Left lung (tissue), 4 donors: ENCODE measurements at regions not wholly inside any gene's neighbourhood (a gene's known extent, or its start where the extent isn't known, plus 50 kb on each side); places are given as distances from the start of the nearest gene placed in this dataset.

ENCODE experiments used
- ATAC-seq: fragments of 200-7000 bp; cut with Tn5 transposase; one replicate; pipeline ENCODE4 v1.9.1; 2020; ENCODE audit warnings: moderate library complexity
- DNase-seq, 4 donors: peaks; one replicate each; pipeline ENCODE4 v3.0.0-alpha.2; 2013 to 2020
- H3K27ac ChIP-seq, 2 donors: fragments of 200-600 bp; sonication (generic) in 1 of 2; one replicate each; pipeline versions ENCODE4 v1.5.0 to v1.8.0; 2020 to 2021
- H3K27me3 ChIP-seq, 2 donors: fragments of 200-600 bp; sonication (generic) in 1 of 2; one replicate each; pipeline versions ENCODE4 v1.5.0 to v1.8.0; 2020 to 2021
- H3K36me3 ChIP-seq, 2 donors: fragments of 200-600 bp; sonication (generic) in 1 of 2; one replicate each; pipeline versions ENCODE4 v1.5.0 to v1.8.0; 2020 to 2021
- H3K4me1 ChIP-seq, 2 donors: fragments of 200-600 bp; one replicate each; pipeline ENCODE4 v1.8.0; 2021
- H3K4me3 ChIP-seq, 2 donors: fragments of 200-600 bp; sonication (generic) in 1 of 2; one replicate each; pipeline versions ENCODE4 v1.5.0 to v1.8.0; 2020 to 2021; ENCODE audit warnings: mild to moderate bottlenecking in 1 of 2
- H3K9me3 ChIP-seq, 2 donors: fragments of 200-600 bp; sonication (generic) in 1 of 2; one replicate each; pipeline versions ENCODE4 v1.5.0 to v1.8.0; 2020 to 2021
- intact Hi-C, 2 donors: fragments of 100-400 bp; cut with DNase I; formaldehyde crosslinking; loops; one replicate each; pipeline versions ENCODE4 v1.11.2 to v1.14.2; 2022
- TF ChIP-seq, protein P1 (sequence below), 2 donors: fragments of 200-600 bp; sonication (generic) in 1 of 2; IDR thresholded peaks; one replicate each; pipeline versions ENCODE4 v1.5.0 to v1.8.0; 2021; ENCODE audit warnings: antibody characterized with exemption in 2 of 2
- donor health status: DM: no; HTN: yes; CAD: no.
- donor health status: DM: no; HTN: no; CAD: no.

DNA sequence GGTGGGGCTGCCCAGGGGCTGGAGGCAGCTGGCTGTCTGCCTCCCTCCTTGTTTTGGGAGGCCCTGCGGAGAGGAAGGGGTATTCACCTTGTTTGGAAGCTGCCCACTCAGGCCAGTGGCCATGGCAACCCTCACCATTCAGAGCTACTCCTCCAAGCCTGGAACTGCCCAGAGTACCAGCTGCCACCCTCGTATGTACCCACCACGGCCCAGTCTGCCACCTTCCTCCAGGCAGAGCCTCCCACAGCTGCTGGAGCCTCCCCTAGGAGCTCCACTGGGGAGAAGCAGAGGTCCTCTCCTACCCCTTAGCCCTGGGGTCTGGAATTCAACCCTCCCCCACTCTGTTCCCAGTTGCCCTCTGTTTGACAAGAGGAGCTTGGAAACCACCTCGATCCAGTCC is 90.7 kb downstream of the AXIN2 start:
- Histone ChIP-seq H3K36me3 (no peaks in the 10 kb centered on the region), H3K27me3 (no peaks in the 10 kb centered on the region), H3K27ac (no peak overlapping the region), H3K4me1 (peaks cover 0 to 8% of the 10 kb centered on the region in 2 donors), H3K4me3 (no peak overlapping the region), H3K9me3 (no peaks in the 10 kb centered on the region)
- DNase-seq (no peak), ATAC-seq (no peak)
- intact Hi-C loops = no loop called here
- TF ChIP-seq, protein P1, sequence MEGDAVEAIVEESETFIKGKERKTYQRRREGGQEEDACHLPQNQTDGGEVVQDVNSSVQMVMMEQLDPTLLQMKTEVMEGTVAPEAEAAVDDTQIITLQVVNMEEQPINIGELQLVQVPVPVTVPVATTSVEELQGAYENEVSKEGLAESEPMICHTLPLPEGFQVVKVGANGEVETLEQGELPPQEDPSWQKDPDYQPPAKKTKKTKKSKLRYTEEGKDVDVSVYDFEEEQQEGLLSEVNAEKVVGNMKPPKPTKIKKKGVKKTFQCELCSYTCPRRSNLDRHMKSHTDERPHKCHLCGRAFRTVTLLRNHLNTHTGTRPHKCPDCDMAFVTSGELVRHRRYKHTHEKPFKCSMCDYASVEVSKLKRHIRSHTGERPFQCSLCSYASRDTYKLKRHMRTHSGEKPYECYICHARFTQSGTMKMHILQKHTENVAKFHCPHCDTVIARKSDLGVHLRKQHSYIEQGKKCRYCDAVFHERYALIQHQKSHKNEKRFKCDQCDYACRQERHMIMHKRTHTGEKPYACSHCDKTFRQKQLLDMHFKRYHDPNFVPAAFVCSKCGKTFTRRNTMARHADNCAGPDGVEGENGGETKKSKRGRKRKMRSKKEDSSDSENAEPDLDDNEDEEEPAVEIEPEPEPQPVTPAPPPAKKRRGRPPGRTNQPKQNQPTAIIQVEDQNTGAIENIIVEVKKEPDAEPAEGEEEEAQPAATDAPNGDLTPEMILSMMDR (IDR thresholded peaks at IDR 0.05) = no peak

DNA sequence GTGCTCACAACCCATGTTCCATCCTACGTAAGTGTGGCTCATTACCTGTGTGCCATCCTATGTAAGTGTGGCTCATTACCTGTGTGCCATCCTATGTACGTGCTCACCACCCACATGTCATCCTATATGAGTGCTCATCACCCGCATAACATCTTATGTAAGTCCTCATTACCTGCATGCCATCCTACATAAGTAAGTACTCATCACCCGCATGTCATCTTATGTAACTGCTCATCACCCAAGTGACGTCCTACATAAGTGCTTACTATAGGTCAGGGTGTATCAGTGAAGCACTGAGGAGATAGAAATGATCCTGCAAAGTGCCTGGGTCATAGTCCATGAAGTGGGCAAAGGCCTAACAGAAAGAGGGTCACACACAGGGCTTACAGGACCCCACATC is 93.1 kb downstream of the AXIN2 start:
- ATAC-seq = no peak
- TF ChIP-seq, protein P1 (IDR thresholded peaks at IDR 0.05) = no peak
- Histone ChIP-seq H3K36me3 (no peaks in the 10 kb centered on the region), H3K4me3 (no peak overlapping the region), H3K9me3 (no peaks in the 10 kb centered on the region), H3K4me1 (peaks cover 0 to 5% of the 10 kb centered on the region in 2 donors), H3K27ac (no peak overlapping the region), H3K27me3 (no peaks in the 10 kb centered on the region)
- intact Hi-C loops = no loop called here
- no peak for DNase-seq

DNA sequence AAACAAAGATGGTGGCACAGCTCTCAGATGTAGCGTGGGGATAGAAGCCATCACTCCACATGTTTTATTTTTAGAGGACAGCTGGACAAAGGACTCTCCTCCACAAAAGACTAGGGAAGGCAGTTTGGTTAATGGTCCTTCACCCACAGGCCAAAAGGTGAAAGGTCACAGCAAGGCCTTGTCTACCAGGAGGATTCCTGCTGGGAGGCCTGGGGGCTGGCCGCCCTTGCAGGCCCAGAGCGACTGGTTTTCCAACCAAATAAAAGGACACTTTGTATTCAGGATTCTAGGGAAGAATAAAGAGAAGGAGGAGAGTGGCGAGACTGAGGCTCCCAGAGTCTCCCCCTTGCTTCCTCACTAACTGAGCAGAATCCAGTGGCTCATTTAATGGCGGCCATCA is 94.3 kb downstream of the AXIN2 start:
- no peaks in the 10 kb centered on the region for H3K9me3 ChIP-seq
- intact Hi-C loops = no loop called here
- DNase-seq (no peak), ATAC-seq (no peak)
- TF ChIP-seq, protein P1 (IDR thresholded peaks at IDR 0.05) = no peak
- no peaks in the 10 kb centered on the region for H3K27me3 ChIP-seq
- H3K36me3 ChIP-seq = no peaks in the 10 kb centered on the region
- H3K27ac ChIP-seq = no peak overlapping the region
- H3K4me1 ChIP-seq = no peaks in the 10 kb centered on the region
- no peak overlapping the region for H3K4me3 ChIP-seq

DNA sequence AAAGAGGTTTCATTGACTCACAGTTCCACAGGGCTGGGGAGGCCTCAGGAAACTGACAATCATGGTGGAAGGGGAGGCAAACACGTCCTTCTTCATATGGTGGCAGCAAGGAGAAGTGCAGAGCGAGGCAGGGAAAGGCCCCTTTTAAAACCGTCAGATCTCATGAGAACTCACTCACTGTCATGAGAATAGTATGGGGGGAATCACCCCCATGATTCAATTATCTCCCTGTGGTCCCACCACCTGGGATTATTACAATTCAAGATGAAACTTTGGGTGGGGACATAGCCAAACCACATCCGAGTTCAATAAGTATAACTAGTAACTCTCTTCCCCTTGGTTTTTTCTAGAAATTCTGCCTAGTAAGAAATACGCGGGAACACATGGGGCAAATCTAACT is 94.9 kb downstream of the AXIN2 start:
- Histone ChIP-seq H3K9me3 (no peaks in the 10 kb centered on the region), H3K27ac (no peak overlapping the region), H3K36me3 (no peaks in the 10 kb centered on the region), H3K4me1 (no peaks in the 10 kb centered on the region), H3K27me3 (no peaks in the 10 kb centered on the region), H3K4me3 (no peak overlapping the region)
- ATAC-seq = no peak
- intact Hi-C loops = no loop called here
- no peak for DNase-seq
- TF ChIP-seq, protein P1 (IDR thresholded peaks at IDR 0.05) = no peak

DNA sequence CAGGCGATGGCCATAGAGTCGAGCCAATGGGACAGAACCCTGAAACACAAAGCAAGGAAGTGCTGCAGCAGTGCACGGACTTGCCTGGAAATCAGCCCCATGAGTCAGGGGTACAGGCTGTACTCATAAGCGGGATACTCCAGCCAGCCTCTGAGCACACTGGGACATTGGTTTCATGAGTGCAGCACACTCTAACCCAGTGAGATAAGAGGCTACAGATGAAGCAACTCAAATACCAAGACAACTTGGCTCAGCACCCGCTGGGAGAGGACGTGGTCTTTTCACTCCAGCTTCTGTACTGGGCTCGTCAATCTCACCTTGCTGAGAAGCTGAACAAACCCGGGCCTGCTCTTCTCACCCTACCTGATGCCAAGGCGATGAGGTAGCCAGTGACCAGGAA is 98.2 kb downstream of the AXIN2 start:
- H3K9me3 ChIP-seq = no peaks in the 10 kb centered on the region
- TF ChIP-seq, protein P1 (IDR thresholded peaks at IDR 0.05) = no peak
- peak overlapping the region; percentile 37 to 65 for H3K27ac ChIP-seq
- no peaks in the 10 kb centered on the region for H3K4me1 ChIP-seq
- H3K4me3 ChIP-seq = no peak overlapping the region
- no peaks in the 10 kb centered on the region for H3K27me3 ChIP-seq
- ATAC-seq (peak; percentile 95), DNase-seq (peak in 3 of 4 donors; percentile 31 to 77 (median 72))
- intact Hi-C loops = no loop called here
- no peaks in the 10 kb centered on the region for H3K36me3 ChIP-seq
